Esophagus (tissue), 2 donors: ENCODE measurements at regions not wholly inside any gene's neighbourhood (a gene's known extent, or its start where the extent isn't known, plus 50 kb on each side); places are given as distances from the start of the nearest gene placed in this dataset.

ENCODE experiments used
- H3K27ac ChIP-seq, 2 donors: one replicate each; pipeline ENCODE4 v1.5.1; 2013; ENCODE audit warnings: low read depth in 2 of 2, mild to moderate bottlenecking in 2 of 2, inconsistent platforms in 1 of 2, low read length in 1 of 2, moderate library complexity in 1 of 2
- H3K27me3 ChIP-seq, 2 donors: one replicate each; pipeline ENCODE4 v1.6.1; 2013; ENCODE audit warnings: low read length in 2 of 2, control low read depth in 1 of 2, mild to moderate bottlenecking in 1 of 2; ENCODE audit not compliant: insufficient read depth in 2 of 2, control insufficient read depth in 1 of 2
- H3K36me3 ChIP-seq, 2 donors: one replicate each; pipeline ENCODE4 v1.6.1; 2013; ENCODE audit warnings: low read length in 1 of 2; ENCODE audit not compliant: control insufficient read depth in 2 of 2, insufficient read depth in 2 of 2
- H3K4me1 ChIP-seq, 2 donors: one replicate each; pipeline ENCODE4 v1.6.1; 2013; ENCODE audit warnings: low read length in 1 of 2; ENCODE audit not compliant: control insufficient read depth in 2 of 2, insufficient read depth in 2 of 2
- H3K4me3 ChIP-seq, 2 donors: one replicate each; pipeline ENCODE4 v1.5.1; 2013; ENCODE audit warnings: low read length in 2 of 2, mild to moderate bottlenecking in 2 of 2, low read depth in 1 of 2, moderate library complexity in 1 of 2
- H3K9me3 ChIP-seq, 2 donors: one replicate each; pipeline ENCODE4 v1.6.1; 2013; ENCODE audit warnings: mild to moderate bottlenecking in 2 of 2, low read depth in 1 of 2, low read length in 1 of 2, moderate library complexity in 1 of 2; ENCODE audit not compliant: control insufficient read depth in 2 of 2, insufficient read depth in 1 of 2
- WGBS, 2 donors: extraction: QIAGEN DNeasy Blood & Tissue Kit; methylation state at CpG; one replicate each; pipeline ENCODE4 v1.1.7; 2013; 5-methylcytosine and 5-hydroxymethylcytosine counted together
- donor health status: healthy with polysubstance abuse.
- donor health status: Bipolar disorder and iron deficiency.

DNA sequence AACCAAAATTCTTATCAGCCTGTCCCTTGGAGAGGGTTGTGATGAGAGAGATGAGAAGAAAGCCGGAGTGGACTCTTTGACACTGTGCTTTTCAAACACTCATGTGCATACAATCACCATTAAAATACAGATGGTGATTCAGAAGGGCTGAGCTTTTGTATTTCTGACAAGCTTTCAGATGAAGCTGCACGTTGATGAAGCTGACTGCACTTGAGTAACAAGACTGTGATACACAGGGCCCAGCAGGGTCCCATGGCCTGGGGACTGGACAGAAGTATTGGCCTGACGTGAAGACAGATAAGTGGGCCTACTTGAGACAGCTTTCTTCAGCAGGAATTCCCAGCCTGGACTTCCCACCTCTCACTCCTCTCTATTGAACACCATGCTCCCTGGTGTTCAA is 258.2 kb downstream of the CHRM3 start:
- Histone ChIP-seq H3K36me3 (no peaks in the 10 kb centered on the region), H3K27ac (no peak overlapping the region), H3K4me3 (no peak overlapping the region), H3K4me1 (no peaks in the 10 kb centered on the region), H3K27me3 (no peaks in the 10 kb centered on the region), H3K9me3 (no peaks in the 10 kb centered on the region)
- WGBS, 2 donors: 90% methylated on average over 3 of the region's 3 CpGs

DNA sequence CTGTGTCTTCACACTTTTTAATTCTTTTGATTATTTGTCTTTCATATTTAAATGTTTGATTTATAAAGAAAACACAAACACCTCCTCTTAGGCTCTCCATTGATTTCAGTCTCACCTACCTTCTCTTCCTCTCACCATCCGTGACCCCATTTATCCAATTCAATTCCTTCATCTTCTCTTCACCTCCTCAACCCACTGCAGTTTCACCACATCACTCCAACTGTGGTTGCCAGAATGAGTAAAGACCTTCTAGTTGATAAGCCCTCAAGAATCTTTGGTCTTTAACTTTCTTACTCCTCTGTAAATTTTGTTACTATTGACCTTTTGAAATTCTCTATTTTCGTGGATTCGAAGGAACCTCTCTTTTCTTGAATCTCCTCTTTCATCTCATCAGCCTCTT is 260.7 kb downstream of the CHRM3 start:
- Histone ChIP-seq H3K36me3 (no peaks in the 10 kb centered on the region), H3K9me3 (no peaks in the 10 kb centered on the region), H3K4me1 (no peaks in the 10 kb centered on the region), H3K4me3 (no peak overlapping the region), H3K27me3 (no peaks in the 10 kb centered on the region), H3K27ac (no peak overlapping the region)
- 85 to 88% methylated on average over 3 of the region's 3 CpGs for WGBS, 2 donors

DNA sequence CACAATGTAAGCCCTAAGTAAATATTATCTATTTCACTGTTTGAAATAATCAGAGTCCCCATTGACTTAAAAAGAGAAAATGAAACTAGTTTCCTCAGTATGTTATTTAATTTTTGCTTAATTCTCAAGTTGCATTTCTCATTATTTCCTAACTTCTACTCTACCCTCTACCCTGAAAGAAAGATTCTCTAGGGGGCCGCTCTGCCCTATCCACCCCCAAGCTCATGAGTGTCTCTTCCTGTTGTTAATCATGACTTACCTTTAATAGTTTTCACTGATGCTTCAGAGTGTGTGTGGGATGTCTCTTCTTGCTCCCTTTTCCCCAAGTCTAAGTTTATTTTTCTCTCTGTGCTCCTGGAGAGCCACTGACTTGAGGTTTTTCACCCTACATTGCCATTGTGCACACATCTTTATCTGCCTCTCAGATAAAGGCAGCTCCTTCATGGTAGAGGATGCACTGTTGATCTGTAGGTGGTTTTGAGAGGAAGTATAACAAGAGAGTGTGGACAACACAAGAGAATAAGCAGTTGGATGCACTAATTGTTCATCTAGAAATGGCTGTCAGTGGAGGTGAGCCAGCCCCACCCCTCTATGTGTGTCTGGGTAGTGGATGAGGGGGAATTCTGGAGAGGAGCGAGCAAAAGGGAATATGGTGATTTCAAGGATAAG is 261.7 kb downstream of the CHRM3 start:
- Histone ChIP-seq H3K4me1 (no peaks in the 10 kb centered on the region), H3K4me3 (no peak overlapping the region), H3K36me3 (no peaks in the 10 kb centered on the region), H3K9me3 (no peaks in the 10 kb centered on the region), H3K27ac (no peak overlapping the region), H3K27me3 (no peaks in the 10 kb centered on the region)
- 88 to 90% methylated on average over 2 of the region's 2 CpGs for WGBS, 2 donors

DNA sequence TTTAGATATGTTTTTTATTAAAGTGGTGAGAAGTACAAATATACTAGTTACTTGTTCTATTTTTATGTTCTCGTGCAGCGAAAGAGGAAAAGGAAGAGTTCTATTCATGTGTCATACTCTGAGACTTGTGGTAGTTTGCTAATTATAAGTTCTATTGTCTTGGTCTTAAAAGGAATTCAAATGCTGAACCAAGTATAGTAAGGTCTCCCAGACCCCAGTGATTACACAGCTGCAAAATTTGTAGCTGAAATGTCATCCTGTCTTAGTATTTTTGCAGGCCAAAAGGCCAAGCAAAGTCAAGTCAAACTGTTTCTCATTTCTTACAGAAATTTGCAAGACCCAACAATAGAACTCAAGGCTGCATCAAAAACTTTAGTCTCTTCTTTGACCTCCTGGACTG is 268.7 kb downstream of the CHRM3 start:
- WGBS, 2 donors: 72 to 82% methylated on average over 2 of the region's 2 CpGs

DNA sequence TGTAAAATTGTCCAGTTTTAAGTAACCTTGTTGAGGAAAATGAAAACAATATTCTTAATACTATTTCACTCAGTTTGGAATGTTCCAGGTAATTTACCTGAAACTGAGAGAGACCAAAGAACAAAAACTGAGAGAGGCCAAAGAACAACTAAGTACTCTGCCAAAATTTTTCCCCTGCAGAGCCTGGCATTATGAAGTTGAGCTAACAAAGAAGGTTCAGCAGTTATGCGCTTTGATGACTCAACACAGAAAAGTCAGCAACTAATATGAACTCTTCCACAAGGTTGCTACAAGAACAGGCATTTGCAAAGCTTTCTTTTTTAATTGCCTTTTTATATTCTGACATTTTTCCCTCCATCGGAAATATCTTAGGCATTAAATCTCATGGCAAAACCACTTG is 270.9 kb downstream of the CHRM3 start:
- no peaks in the 10 kb centered on the region for H3K36me3 ChIP-seq
- no peaks in the 10 kb centered on the region for H3K9me3 ChIP-seq
- no peaks in the 10 kb centered on the region for H3K27me3 ChIP-seq
- no peak overlapping the region for H3K4me3 ChIP-seq
- no peak overlapping the region for H3K27ac ChIP-seq
- H3K4me1 ChIP-seq: no peaks in the 10 kb centered on the region
- WGBS, 2 donors: 52 to 60% methylated on average over 2 of the region's 2 CpGs

More for the DNA sequence above, 268.7 kb downstream of the CHRM3 start:
- no peak overlapping the region for H3K4me3 ChIP-seq
- no peaks in the 10 kb centered on the region for H3K9me3 ChIP-seq
- no peaks in the 10 kb centered on the region for H3K4me1 ChIP-seq
- no peak overlapping the region for H3K27ac ChIP-seq
- H3K27me3 ChIP-seq: no peaks in the 10 kb centered on the region
- no peaks in the 10 kb centered on the region for H3K36me3 ChIP-seq

DNA sequence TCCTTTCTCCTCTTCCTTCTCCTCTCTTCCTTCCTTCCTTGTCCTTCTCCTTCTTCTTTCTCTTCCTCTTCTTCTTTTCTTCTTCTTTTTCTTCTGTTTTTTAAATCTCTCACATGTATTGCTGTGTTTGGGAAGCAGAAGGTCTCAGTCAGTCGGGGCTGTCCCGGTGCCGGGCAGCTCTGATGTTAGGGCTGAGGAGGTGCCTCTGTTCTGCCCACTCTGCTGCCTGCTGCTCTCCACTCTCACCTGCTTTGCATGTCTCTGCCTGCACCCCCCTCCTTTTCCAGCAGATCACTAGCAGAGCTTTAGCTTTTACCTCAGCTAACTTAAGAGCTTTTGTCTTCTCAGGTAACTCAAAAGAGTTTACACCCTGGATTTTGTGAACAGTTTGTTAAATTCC is 276.6 kb downstream of the CHRM3 start:
- WGBS, 2 donors: 46 to 68% methylated on average over 3 of the region's 3 CpGs
- Histone ChIP-seq H3K36me3 (no peaks in the 10 kb centered on the region), H3K27ac (no peak overlapping the region), H3K27me3 (no peaks in the 10 kb centered on the region), H3K9me3 (no peaks in the 10 kb centered on the region), H3K4me3 (no peak overlapping the region), H3K4me1 (no peaks in the 10 kb centered on the region)

DNA sequence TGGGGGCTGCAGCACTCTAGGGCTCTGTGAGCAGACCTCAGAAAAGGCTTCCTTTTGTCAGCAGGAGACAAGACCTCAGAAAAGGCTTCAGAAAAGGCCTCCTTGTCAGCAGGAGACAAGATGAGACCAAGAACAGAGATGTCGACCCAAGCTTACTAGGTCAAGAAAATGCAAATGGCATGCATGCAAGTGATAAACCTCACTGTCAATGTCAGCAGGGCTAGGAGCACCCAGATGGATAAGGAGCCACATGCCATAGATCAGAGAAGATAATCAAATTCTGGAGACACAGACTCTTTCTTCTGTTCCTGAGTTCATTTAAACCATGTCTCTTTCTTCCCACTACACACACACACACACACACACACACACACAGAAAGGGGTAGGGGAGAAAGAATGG is 285.9 kb downstream of the CHRM3 start:
- 79 to 87% methylated on average over 1 of the region's 1 CpG for WGBS, 2 donors
- no peaks in the 10 kb centered on the region for H3K4me1 ChIP-seq
- H3K4me3 ChIP-seq: no peak overlapping the region
- no peaks in the 10 kb centered on the region for H3K27me3 ChIP-seq
- no peaks in the 10 kb centered on the region for H3K36me3 ChIP-seq
- no peak overlapping the region for H3K27ac ChIP-seq
- no peaks in the 10 kb centered on the region for H3K9me3 ChIP-seq

DNA sequence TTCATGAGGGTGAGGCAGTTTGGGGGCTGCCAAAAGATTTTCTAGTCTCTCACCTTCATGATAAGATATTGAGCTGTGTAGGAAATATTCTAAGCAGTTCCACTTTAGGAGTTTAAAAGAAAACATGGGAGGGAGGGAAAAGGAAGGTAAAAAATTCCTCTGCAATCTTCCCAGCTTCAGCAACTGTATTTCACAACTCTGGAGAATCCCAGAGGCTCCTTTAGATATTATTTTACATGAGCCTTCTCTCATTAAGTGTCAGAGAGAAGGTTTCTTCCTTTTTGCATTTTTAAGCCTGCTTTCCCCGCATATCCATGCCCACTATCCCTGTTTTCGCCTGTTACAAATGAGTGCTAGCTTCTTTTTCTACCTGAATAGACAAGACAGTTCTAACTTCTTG is 289.4 kb downstream of the CHRM3 start:
- H3K36me3 ChIP-seq: no peaks in the 10 kb centered on the region
- no peaks in the 10 kb centered on the region for H3K4me1 ChIP-seq
- 91 to 95% methylated on average over 2 of the region's 2 CpGs for WGBS, 2 donors
- no peaks in the 10 kb centered on the region for H3K9me3 ChIP-seq
- H3K4me3 ChIP-seq: no peak overlapping the region
- no peak overlapping the region for H3K27ac ChIP-seq
- no peaks in the 10 kb centered on the region for H3K27me3 ChIP-seq

DNA sequence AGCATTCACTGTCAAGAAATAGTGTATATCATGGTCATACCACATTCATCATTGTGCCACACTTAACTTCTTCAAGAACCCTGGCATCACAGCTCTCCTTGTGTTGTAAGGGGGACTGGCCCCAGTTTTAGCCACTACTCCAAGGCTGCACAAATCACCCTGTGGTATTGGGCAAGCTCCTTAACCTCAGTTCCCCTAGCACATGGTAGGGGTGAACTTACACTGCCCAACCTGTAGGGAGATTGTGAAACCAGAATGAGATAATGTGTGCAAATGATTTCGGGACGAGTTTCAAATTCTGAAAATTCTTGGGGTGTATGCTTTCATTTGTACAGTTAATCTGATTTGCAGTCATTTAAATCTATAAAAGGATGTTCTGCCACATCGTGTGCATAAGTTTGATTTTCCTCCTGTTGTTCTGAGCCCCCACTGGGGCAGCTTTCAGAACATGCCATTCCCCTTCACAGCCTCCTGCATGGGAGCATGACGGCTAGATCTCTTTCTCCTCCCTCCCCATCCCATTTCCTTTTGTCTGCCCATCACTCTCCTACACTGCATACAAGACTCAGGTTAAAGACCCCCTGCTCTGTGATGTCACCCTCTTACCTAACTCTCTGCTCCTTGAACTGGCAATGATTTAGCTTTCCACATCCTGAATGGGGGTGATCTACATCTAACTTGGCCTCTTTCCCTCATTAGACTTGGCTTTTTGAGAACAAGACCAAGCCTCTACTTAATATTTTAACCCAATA is 290.3 kb downstream of the CHRM3 start:
- 71 to 77% methylated on average over 4 of the region's 4 CpGs for WGBS, 2 donors
- Histone ChIP-seq H3K4me1 (no peaks in the 10 kb centered on the region), H3K27me3 (no peaks in the 10 kb centered on the region), H3K36me3 (no peaks in the 10 kb centered on the region), H3K27ac (no peak overlapping the region), H3K9me3 (no peaks in the 10 kb centered on the region), H3K4me3 (no peak overlapping the region)

DNA sequence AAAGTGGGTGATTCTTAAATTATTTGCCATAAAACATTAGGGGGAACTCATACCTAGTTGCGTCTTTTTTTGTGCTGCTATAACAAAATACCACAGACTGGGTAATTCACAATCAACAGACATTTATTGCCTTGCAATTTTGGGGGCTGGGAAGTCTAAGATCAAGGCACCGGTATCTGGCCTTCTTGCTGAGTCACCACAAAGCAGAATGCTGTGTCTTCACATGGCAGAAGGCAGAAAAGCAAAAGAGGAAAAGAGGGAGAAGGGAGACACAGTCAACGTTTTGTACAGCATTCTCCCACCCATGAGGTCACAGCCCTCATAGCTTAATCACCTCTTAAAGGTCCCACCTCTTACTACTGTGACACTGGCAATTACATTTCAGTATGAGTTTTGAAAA is 291.0 kb downstream of the CHRM3 start:
- no peaks in the 10 kb centered on the region for H3K27me3 ChIP-seq
- WGBS, 2 donors: 56 to 59% methylated on average over 3 of the region's 3 CpGs
- no peak overlapping the region for H3K27ac ChIP-seq
- H3K36me3 ChIP-seq: no peaks in the 10 kb centered on the region
- H3K4me1 ChIP-seq: no peaks in the 10 kb centered on the region
- no peak overlapping the region for H3K4me3 ChIP-seq
- H3K9me3 ChIP-seq: no peaks in the 10 kb centered on the region
